Smooth muscle cell (in vitro differentiated cells): ENCODE measurements at regions not wholly inside any gene's neighbourhood (a gene's known extent, or its start where the extent isn't known, plus 50 kb on each side); places are given as distances from the start of the nearest gene placed in this dataset.
"Not testable (repeated sequence)": the region's sequence is repeated elsewhere in the genome, so short reads cannot be mapped to it uniquely, and the experiment has no call there.

Experiments
- DNase-seq: peaks from one replicate; lab custom pipeline; 2025; ENCODE audit not compliant: unreplicated experiment; lab: John Stamatoyannopoulos, UW
- H2AFZ ChIP-seq: fragments of 200-600 bp; sonication (generic); 2 replicates; pipeline ENCODE4 v1.6.0; 2016; ENCODE audit warnings: antibody characterized with exemption, low read depth, mild to moderate bottlenecking
- H3F3A ChIP-seq: fragments of 200-600 bp; sonication (generic); 2 replicates; pipeline ENCODE4 v1.6.0; 2017; ENCODE audit warnings: antibody characterized with exemption, low read depth
- H3K27ac ChIP-seq: fragments of 200-600 bp; sonication (generic); 2 replicates; pipeline ENCODE4 v1.5.1; 2016; ENCODE audit warnings: low read depth, mild to moderate bottlenecking
- H3K27me3 ChIP-seq: fragments of 200-600 bp; sonication (generic); 2 replicates; pipeline ENCODE4 v1.6.1; 2016; ENCODE audit warnings: low read depth, mild to moderate bottlenecking
- H3K36me3 ChIP-seq: fragments of 200-600 bp; sonication (generic); 2 replicates; pipeline ENCODE4 v1.5.1; 2016; ENCODE audit warnings: low read depth
- H3K4me1 ChIP-seq: fragments of 200-600 bp; sonication (generic); 2 replicates; pipeline ENCODE4 v1.5.1; 2016; ENCODE audit warnings: low read depth
- H3K4me2 ChIP-seq: fragments of 200-600 bp; sonication (generic); 2 replicates; pipeline ENCODE4 v1.6.0; 2016; ENCODE audit warnings: mild to moderate bottlenecking
- H3K4me3 ChIP-seq: fragments of 200-600 bp; sonication (generic); 2 replicates; pipeline ENCODE4 v1.5.1; 2016; ENCODE audit warnings: mild to moderate bottlenecking
- H3K79me2 ChIP-seq: fragments of 200-600 bp; sonication (generic); 2 replicates; pipeline ENCODE4 v1.6.0; 2016; ENCODE audit warnings: low read depth, mild to moderate bottlenecking
- H3K9ac ChIP-seq: fragments of 200-600 bp; sonication (generic); 2 replicates; pipeline ENCODE4 v1.6.0; 2016; ENCODE audit warnings: low read depth
- H3K9me3 ChIP-seq: fragments of 200-600 bp; sonication (generic); replicated peaks from 2 replicates; pipeline ENCODE4 v1.5.1; 2016; ENCODE audit warnings: low read depth
- H4K20me1 ChIP-seq: fragments of 200-600 bp; sonication (generic); 2 replicates; pipeline ENCODE4 v1.6.0; 2016; ENCODE audit warnings: low read depth
- CTCF ChIP-seq: fragments of 200-600 bp; sonication (generic); IDR thresholded peaks from 2 replicates; pipeline ENCODE4 v1.5.1; 2017; ENCODE audit warnings: borderline replicate concordance, mild to moderate bottlenecking, antibody characterized with exemption; ENCODE audit not compliant: insufficient read depth, poor library complexity, severe bottlenecking
- WGBS: methylation state at CpG from one replicate; pipeline ENCODE4 v1.1.7; 2016; ENCODE audit warnings: low lambda C conversion rate; 5-methylcytosine and 5-hydroxymethylcytosine counted together

- WGBS, result 85% methylated on average over 3 of the region's 3 CpGs
- no peak for TF ChIP-seq CTCF
Measured at GRCh38 chr13:90933097-90933826, 414.2 kb upstream of the MIR17HG start.

GRCh38 chr13:90934741-90935140 is 412.7 kb upstream of the MIR17HG start:
- no peaks in the 10 kb centered on the region for H3K9me3 ChIP-seq
- no peak for TF ChIP-seq CTCF
- H3K36me3 ChIP-seq, result no peaks in the 10 kb centered on the region
- no peaks in the 10 kb centered on the region for H3K27me3 ChIP-seq
- H3K9ac ChIP-seq, result no peak overlapping the region
- no peaks in the 10 kb centered on the region for H3K79me2 ChIP-seq
- H2AFZ ChIP-seq, result no peak overlapping the region
- no peaks in the 10 kb centered on the region for H4K20me1 ChIP-seq
- no peak for DNase-seq
- H3K4me1 ChIP-seq, result no peaks in the 10 kb centered on the region
- no peak overlapping the region for H3K4me3 ChIP-seq
- H3K27ac ChIP-seq, result no peak overlapping the region
- no peak overlapping the region for H3K4me2 ChIP-seq
- no peaks in the 10 kb centered on the region for H3F3A ChIP-seq
- WGBS, result 93% methylated on average over 3 of the region's 3 CpGs

More at GRCh38 chr13:90933097-90933826, 414.2 kb upstream of the MIR17HG start:
- no peak for DNase-seq
- no peaks in the 10 kb centered on the region for H3K9me3 ChIP-seq
- no peaks in the 10 kb centered on the region for H4K20me1 ChIP-seq
- H3K79me2 ChIP-seq, result no peaks in the 10 kb centered on the region
- H3K9ac ChIP-seq, result no peak overlapping the region
- H3K27ac ChIP-seq, result no peak overlapping the region
- no peaks in the 10 kb centered on the region for H3F3A ChIP-seq
- H3K4me1 ChIP-seq, result no peaks in the 10 kb centered on the region
- H2AFZ ChIP-seq, result no peak overlapping the region
- H3K36me3 ChIP-seq, result no peaks in the 10 kb centered on the region
- no peak overlapping the region for H3K4me2 ChIP-seq
- H3K27me3 ChIP-seq, result peaks cover 7% of the 10 kb centered on the region
- no peak overlapping the region for H3K4me3 ChIP-seq

GRCh38 chr13:90938848-90939247 is 408.6 kb upstream of the MIR17HG start:
- DNase-seq, result no peak
- Histone ChIP-seq H3K9me3 (no peaks in the 10 kb centered on the region), H2AFZ (no peak overlapping the region), H3K79me2 (no peaks in the 10 kb centered on the region), H3K27ac (no peak overlapping the region), H3K4me1 (no peaks in the 10 kb centered on the region), H3F3A (no peaks in the 10 kb centered on the region), H4K20me1 (no peaks in the 10 kb centered on the region), H3K9ac (no peak overlapping the region), H3K36me3 (no peaks in the 10 kb centered on the region), H3K4me3 (no peak overlapping the region), H3K27me3 (no peaks in the 10 kb centered on the region), H3K4me2 (no peak overlapping the region)
- TF ChIP-seq CTCF, result no peak

- no peaks in the 10 kb centered on the region for H3K9me3 ChIP-seq
- H3K4me3 ChIP-seq, result no peak overlapping the region
- H3K79me2 ChIP-seq, result no peaks in the 10 kb centered on the region
- no peaks in the 10 kb centered on the region for H3K4me1 ChIP-seq
- DNase-seq, result no peak
- H3K27me3 ChIP-seq, result no peaks in the 10 kb centered on the region
- WGBS, result 76% methylated on average over 4 of the region's 4 CpGs
- TF ChIP-seq CTCF, result no peak
- H3K9ac ChIP-seq, result no peak overlapping the region
- H3K27ac ChIP-seq, result no peak overlapping the region
- no peaks in the 10 kb centered on the region for H3K36me3 ChIP-seq
- H3F3A ChIP-seq, result no peaks in the 10 kb centered on the region
- H3K4me2 ChIP-seq, result no peak overlapping the region
- H2AFZ ChIP-seq, result peak overlapping the region; percentile 69
- no peaks in the 10 kb centered on the region for H4K20me1 ChIP-seq
Measured at GRCh38 chr13:90943946-90944345, 403.5 kb upstream of the MIR17HG start.

- not testable (repeated sequence) for H4K20me1 ChIP-seq, H3K4me3 ChIP-seq, H3F3A ChIP-seq, H2AFZ ChIP-seq, H3K9ac ChIP-seq, H3K27me3 ChIP-seq, H3K36me3 ChIP-seq, H3K4me2 ChIP-seq, H3K27ac ChIP-seq, H3K9me3 ChIP-seq, H3K79me2 ChIP-seq, DNase-seq, H3K4me1 ChIP-seq
- 93% methylated on average over 3 of the region's 3 CpGs for WGBS
Measured at GRCh38 chr13:90945146-90945545, 402.3 kb upstream of the MIR17HG start.
